GM12892 (cell line): ENCODE measurements at regions not wholly inside any gene's neighbourhood (a gene's known extent, or its start where the extent isn't known, plus 50 kb on each side); places are given as distances from the start of the nearest gene placed in this dataset.

Experiments
- POLR2A ChIP-seq: IDR thresholded peaks from 2 replicates; pipeline ENCODE4 v1.6.1; 2011; ENCODE audit warnings: low read depth, low read length, control low read depth
- POLR2AphosphoS5 ChIP-seq: IDR thresholded peaks from 2 replicates; pipeline ENCODE4 v1.6.1; 2011; ENCODE audit warnings: low read depth, low read length, control low read depth
- TAF1 ChIP-seq: IDR thresholded peaks from 2 replicates; pipeline ENCODE4 v1.6.1; 2011; ENCODE audit warnings: low read depth, mild to moderate bottlenecking, control low read depth, low read length, borderline replicate concordance

- TF ChIP-seq TAF1, result no peak
- no peak for TF ChIP-seq POLR2A
- TF ChIP-seq POLR2AphosphoS5, result no peak
Measured at GRCh38 chr9:80550181-80550580, 978.4 kb downstream of the TLE4 start.
